ENCODE measurements at regions not wholly inside any gene's neighbourhood (a gene's known extent, or its start where the extent isn't known, plus 50 kb on each side); places are given as distances from the start of the nearest gene placed in this dataset.
"Not testable (repeated sequence)": the region's sequence is repeated elsewhere in the genome, so short reads cannot be mapped to it uniquely, and the experiment has no call there.

DNA sequence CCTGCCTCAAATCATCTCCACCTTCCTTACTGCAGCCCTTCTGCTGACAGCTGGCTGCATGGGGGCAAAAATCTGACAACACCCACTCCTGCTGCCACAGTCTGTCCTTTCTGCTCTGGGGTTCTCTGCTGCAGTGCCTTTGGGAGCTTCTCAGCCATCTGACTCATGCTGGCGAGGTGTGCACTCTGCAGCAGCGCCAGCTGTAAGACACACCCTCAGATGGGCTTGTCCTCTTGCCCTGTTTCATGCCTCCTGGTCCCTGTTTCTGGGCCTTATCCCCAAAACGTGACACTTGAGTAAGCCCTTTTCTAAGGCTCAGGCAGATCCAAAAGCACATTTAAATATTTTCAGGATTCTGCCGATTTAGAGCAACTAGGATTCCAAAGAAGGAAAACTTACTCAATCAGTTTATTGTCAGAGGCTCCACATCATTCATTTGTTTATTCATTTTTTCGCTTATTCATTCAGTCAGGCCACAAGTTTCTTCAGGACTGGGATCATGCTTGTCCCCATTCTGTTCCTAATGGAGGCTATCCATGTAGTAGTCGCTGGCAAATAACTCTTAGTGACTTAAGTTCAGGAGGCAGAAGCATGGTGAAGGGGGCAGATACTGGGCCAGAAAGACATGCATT, 60.2 kb downstream of the SMIM38 start:
- no peak overlapping the region for H3K27ac Mint-ChIP-seq
- ATAC-seq (no peak), DNase-seq (no peak)
- H3K36me3 Mint-ChIP-seq (ENCODE audit: low read depth) = no peaks in the 10 kb centered on the region
- H3K4me3 Mint-ChIP-seq = no peak overlapping the region
- H3K9me3 Mint-ChIP-seq = no peaks in the 10 kb centered on the region
- peaks cover 16% of the 10 kb centered on the region for H3K27me3 Mint-ChIP-seq
- H3K4me1 Mint-ChIP-seq = peaks cover 15% of the 10 kb centered on the region

DNA sequence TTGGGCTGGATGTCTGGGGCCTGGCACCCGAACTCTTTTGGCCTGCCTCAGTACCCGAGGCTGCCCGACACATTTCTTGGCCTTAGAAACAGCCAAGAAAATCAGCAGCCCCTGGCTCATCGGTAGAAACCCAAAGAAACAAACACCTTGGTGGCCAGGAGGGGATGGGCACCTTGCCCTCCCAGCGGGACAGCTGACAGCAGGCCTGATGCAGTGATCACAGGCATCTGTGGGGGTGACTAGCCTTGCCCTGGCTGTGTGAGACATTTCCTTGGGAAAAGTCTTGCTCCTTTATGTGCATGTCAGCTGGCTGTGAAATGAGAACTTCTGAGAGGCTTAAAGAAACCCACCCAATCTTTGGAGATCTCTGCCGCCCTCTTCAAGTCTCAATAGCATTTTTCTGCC, 60.9 kb downstream of the SMIM38 start:
- peaks cover 13% of the 10 kb centered on the region for H3K27me3 Mint-ChIP-seq

DNA sequence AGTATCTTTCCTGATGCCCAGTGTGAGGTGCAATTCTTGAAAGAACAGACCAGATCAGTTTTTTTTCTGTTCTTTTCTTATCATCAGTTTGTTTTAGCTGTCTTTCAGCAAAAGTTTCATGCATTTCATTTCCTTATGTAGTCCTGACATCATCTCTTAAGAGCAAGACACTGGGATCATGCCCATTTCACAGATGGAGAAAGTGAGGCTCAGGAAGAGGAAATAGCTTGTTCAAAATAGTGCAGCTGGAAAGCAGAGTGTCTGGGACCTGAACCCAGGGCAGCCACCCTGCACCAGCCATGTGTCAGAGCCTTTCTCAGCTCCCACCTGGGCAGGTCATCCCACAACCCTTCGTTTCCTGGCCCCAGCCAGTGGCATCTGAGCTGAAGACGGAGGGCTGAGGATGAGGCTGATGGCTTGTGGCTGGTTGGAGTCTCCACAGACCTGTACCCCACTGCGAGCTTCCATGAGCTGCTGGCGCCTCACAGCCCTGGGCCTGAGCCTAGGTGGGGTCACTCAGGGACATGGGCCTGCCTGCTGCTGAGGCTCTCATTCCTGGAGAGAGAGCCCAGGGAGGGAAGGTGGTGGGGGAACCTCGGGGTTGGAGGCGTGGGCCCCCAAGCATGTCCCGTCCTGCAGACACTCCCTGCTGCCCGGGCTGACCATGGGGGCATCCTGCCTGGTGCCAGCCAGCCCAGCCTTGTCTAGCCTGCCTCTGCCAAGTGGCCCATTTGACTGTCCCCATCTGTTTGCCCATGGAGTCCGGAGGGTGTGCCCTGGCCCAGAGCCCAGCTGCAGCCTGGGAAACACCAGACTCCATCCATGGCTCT, 61.8 kb downstream of the SMIM38 start:
- no peaks in the 10 kb centered on the region for H3K9me3 Mint-ChIP-seq
- ATAC-seq (no peak), DNase-seq (no peak)
- no peak overlapping the region for H3K27ac Mint-ChIP-seq
- H3K4me3 Mint-ChIP-seq = no peak overlapping the region
- H3K27me3 Mint-ChIP-seq = peaks cover 9% of the 10 kb centered on the region
- no peaks in the 10 kb centered on the region for H3K36me3 Mint-ChIP-seq (ENCODE audit: low read depth)
- H3K4me1 Mint-ChIP-seq = peaks cover 14% of the 10 kb centered on the region

More for the DNA sequence above, 60.9 kb downstream of the SMIM38 start:
- no peak for ATAC-seq
- Mint-ChIP-seq H3K4me1 (peaks cover 15% of the 10 kb centered on the region), H3K27ac (no peak overlapping the region), H3K36me3 (ENCODE audit: low read depth) (no peaks in the 10 kb centered on the region), H3K9me3 (no peaks in the 10 kb centered on the region), H3K4me3 (no peak overlapping the region)
- DNase-seq = no peak

DNA sequence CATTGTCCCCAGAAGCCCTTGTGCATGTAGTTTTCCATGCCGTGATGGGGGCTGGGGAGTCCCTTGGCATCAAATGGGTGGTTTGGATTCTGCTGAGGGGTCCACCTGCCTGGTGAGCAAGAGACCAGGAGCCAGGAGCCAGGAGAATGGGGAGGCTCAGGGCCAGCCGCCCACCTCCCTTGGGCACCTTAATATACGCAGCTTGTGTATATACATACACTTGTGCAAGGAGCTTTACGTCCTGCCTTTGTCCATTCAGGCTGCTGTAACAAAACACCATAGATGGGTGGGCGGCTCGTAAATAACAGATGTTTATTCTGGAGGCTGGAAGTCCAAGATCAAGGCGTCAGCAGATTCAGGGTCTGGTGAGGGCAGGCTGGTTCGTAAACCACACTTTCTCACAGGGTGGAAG, 62.5 kb downstream of the SMIM38 start:
- H3K36me3 Mint-ChIP-seq (ENCODE audit: low read depth) = no peaks in the 10 kb centered on the region
- no peak for DNase-seq
- peaks cover 8% of the 10 kb centered on the region for H3K4me1 Mint-ChIP-seq
- peaks cover 6% of the 10 kb centered on the region for H3K27me3 Mint-ChIP-seq
- H3K27ac Mint-ChIP-seq = no peak overlapping the region
- no peak for ATAC-seq
- no peaks in the 10 kb centered on the region for H3K9me3 Mint-ChIP-seq
- no peak overlapping the region for H3K4me3 Mint-ChIP-seq

DNA sequence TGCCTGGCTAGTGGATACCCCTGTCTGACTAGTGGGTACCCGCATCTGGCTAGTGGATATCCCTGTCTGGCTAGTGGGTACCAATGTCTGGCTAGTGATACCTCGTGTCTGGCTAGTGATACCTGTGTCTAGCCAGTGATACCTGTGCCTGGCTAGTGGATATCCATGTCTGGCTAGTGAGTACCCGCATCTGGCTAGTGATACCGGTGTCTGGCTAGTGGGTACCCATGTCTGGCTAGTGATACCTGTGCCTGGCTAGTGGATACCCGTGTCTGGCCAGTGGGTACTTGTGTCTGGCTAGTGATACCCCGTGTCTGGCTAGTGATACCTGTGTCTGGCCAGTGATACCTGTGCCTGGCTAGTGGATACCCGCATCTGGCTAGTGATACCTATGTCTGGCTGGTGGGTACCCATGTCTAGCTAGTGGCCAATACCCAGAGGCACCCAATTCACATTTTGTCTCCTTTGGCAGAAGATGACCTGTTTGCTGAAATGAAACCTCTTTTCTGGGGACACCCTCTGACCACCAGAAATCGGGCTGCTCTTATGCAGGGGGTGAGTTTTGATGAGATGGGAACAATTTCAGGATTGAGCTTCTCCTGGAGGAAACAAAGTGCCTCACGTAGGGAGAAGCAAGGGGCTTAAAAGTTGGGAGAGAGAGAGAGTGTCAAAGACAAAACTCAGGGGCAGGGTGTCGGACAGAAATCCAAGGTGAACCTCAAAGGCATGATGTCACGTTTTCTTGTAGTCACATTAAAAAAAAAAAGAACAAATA, 63.4 kb downstream of the SMIM38 start:
- Mint-ChIP-seq H3K9me3 (no peaks in the 10 kb centered on the region), H3K36me3 (ENCODE audit: low read depth) (no peaks in the 10 kb centered on the region), H3K27me3 (peaks cover 6% of the 10 kb centered on the region), H3K4me1 (peaks cover 3% of the 10 kb centered on the region), H3K4me3 (no peak overlapping the region), H3K27ac (no peak overlapping the region)
- DNase-seq = no peak
- ATAC-seq = no peak

DNA sequence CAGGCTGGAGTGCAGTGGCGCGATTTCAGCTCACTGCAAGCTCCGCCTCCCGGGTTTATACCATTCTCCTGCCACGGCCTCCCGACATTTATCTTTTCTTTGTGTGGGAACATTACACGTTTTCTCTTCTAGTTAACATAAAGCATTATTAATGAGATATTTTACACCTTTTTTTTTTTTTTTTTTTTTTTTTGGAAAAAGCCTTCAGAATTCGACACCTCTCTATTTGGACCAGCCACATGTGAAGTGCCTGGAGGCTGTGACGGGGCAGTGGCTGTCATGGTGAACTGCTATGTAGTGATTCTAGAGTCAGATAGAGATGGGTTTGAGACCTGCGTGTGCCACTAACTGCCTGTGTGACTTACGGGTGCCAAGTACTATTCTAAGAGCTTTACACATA, 64.3 kb downstream of the SMIM38 start:
- Mint-ChIP-seq H3K4me3 (no peak overlapping the region), H3K27ac (no peak overlapping the region), H3K27me3 (peaks cover 8% of the 10 kb centered on the region), H3K36me3 (ENCODE audit: low read depth) (no peaks in the 10 kb centered on the region), H3K4me1 (no peaks in the 10 kb centered on the region), H3K9me3 (no peaks in the 10 kb centered on the region)
- no peak for DNase-seq
- ATAC-seq = no peak

DNA sequence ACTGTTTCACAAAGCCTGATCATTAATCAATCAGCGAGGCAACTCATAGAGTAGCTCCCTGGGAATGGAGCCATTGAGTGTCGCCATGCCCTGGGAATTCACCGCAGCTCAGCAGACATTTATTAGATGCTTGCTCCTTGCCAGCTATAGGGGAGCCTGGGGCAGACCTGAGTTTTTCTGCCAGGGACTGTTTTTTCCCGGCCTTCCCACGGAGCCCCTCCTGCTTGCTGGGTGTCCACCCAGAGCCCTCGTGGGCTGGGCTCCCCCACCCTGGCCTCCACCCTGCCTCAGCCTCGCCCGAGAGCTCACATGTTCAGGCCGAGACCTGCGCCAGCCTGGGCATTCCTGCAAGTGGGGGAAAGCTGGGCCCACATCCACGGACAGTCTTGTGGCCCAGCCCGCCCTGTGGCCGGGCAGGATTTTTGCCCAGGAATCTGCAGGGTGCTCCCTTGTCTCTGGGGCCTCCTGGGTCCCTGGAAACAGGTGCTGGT, 64.9 kb downstream of the SMIM38 start:
- Mint-ChIP-seq H3K9me3 (no peaks in the 10 kb centered on the region), H3K4me3 (no peak overlapping the region), H3K4me1 (no peaks in the 10 kb centered on the region), H3K27me3 (peaks cover 11% of the 10 kb centered on the region), H3K27ac (no peak overlapping the region), H3K36me3 (ENCODE audit: low read depth) (no peaks in the 10 kb centered on the region)
- ATAC-seq (no peak), DNase-seq (no peak)

DNA sequence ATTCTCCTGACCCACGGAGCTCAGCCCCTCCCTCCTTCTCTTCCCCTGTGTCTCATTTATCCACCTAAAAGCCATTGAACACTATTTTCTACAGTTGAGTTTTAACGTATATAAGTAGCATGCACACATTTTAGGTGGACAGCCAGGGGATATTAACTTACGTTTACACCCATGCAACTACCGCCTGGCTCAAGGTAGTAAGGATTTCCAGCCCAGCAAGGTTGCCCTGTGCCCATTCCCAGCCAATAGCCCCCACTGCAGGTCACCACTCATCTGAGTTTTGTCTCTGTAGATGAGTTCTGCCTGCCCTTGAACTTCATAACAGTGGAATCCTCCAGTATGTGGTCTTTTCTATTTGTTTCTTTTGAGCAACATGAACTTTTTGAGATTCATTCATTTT, 65.4 kb downstream of the SMIM38 start:
- peaks cover 15% of the 10 kb centered on the region for H3K27me3 Mint-ChIP-seq

DNA sequence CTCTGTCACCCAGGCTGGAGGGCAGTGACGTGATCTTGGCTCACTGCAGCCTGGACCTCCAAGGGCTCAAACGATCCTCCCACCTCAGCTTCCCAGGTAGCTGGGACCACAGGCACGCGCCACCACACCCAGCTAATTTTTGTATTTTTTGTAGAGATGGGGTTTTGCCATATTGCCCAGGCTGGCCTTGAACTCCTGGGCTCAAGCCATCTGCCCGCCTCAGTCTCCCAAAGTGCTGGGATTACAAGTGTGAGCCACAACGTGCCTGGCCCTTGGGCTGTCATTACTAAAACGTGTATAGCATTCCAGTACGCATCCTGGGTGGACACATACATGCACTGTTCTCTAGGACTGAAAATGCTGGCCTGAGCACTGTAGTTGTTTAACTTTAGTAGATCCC, 65.9 kb downstream of the SMIM38 start:
- H3K36me3 Mint-ChIP-seq (ENCODE audit: low read depth); H3K9me3 Mint-ChIP-seq; DNase-seq; H3K4me1 Mint-ChIP-seq; H3K4me3 Mint-ChIP-seq; ATAC-seq; H3K27ac Mint-ChIP-seq: not testable (repeated sequence)
- H3K27me3 Mint-ChIP-seq = peaks cover 21% of the 10 kb centered on the region

More for the DNA sequence above, 65.4 kb downstream of the SMIM38 start:
- Mint-ChIP-seq H3K4me1 (no peaks in the 10 kb centered on the region), H3K27ac (no peak overlapping the region), H3K4me3 (no peak overlapping the region), H3K36me3 (ENCODE audit: low read depth) (no peaks in the 10 kb centered on the region), H3K9me3 (peaks cover 2% of the 10 kb centered on the region)
- DNase-seq (no peak), ATAC-seq (no peak)

DNA sequence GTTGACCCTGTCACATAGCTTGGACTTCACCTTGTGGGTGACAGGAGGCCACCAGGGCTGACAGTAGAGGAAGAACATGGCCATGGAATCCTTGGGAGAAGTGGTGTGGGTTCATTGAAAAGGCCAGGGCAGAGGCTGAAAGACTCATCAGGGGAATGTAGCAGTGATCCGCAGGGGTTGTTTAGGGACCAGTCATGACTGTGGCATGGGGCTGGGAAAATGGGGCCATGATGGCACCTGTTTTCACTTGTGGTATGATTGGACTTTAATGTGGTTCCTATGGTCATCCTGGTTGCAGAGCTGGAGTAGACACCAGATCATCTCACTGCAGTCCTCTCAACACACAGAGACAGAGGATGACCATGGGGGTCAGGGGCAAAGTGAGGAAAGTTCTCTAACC, 66.7 kb upstream of the MYEOV start:
- Mint-ChIP-seq H3K4me1 (no peaks in the 10 kb centered on the region), H3K4me3 (no peak overlapping the region), H3K36me3 (ENCODE audit: low read depth) (no peaks in the 10 kb centered on the region), H3K27ac (no peak overlapping the region), H3K27me3 (peaks cover 40% of the 10 kb centered on the region), H3K9me3 (peaks cover 12% of the 10 kb centered on the region)
- DNase-seq (no peak), ATAC-seq (no peak)

DNA sequence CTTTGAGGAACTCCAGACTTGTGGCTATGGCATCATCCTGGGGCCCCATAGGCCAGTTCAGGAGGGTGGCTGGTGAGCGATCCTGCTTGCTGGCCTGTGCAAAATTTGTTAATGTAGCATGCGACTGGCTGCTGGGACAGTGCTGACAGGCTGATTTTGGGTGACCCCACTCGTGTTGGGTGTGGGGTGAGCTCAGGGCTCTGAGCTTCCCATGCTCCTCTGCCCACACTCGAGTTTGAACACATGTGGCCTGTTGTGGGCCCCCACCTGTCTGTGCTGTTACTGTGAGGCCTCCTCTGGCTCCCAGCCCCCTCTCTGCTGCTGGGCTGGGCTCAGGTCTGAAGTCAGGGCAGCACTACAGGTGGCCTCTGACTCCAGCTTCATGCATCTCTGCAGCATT, 64.4 kb upstream of the MYEOV start:
- H3K4me1 Mint-ChIP-seq = no peaks in the 10 kb centered on the region

DNA sequence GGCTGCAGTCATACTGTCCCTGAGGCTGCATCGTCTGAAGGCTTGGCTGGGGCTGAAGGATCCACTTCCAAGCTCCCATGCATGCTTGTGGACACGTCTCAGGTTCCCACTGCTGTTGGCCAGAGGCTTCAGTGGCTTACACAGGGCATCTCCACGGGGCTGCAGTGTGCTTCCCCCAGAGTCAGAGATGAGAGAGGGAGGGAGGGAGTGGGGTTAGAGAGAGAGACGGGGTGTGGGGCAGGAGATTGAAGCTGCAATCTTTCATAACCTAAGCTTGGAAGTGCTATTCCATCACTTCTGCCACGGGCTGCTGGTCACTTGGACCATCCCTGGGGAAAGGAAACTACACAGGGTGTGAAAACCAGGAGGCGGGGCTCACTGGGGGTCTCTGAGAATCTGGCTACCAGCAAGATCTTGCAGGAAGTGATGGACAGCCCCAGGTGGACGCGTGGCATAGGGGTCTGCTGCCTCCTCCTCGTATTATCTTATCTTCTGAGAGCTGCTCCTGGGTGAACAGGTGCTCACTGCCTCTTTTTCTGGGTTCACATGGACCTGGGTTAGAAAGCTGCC, 63.0 kb upstream of the MYEOV start:
- no peak overlapping the region for H3K27ac Mint-ChIP-seq
- no peak overlapping the region for H3K4me3 Mint-ChIP-seq
- ATAC-seq (no peak), DNase-seq (no peak)
- H3K36me3 Mint-ChIP-seq (ENCODE audit: low read depth) = no peaks in the 10 kb centered on the region
- H3K9me3 Mint-ChIP-seq = peaks cover 12% of the 10 kb centered on the region
- peaks cover 45% of the 10 kb centered on the region for H3K27me3 Mint-ChIP-seq
- H3K4me1 Mint-ChIP-seq = no peaks in the 10 kb centered on the region

More for the DNA sequence above, 64.4 kb upstream of the MYEOV start:
- H3K4me3 Mint-ChIP-seq = no peak overlapping the region
- H3K27ac Mint-ChIP-seq = no peak overlapping the region
- DNase-seq = no peak
- no peaks in the 10 kb centered on the region for H3K36me3 Mint-ChIP-seq (ENCODE audit: low read depth)
- H3K9me3 Mint-ChIP-seq = peaks cover 12% of the 10 kb centered on the region
- no peak for ATAC-seq
- H3K27me3 Mint-ChIP-seq = peaks cover 49% of the 10 kb centered on the region

DNA sequence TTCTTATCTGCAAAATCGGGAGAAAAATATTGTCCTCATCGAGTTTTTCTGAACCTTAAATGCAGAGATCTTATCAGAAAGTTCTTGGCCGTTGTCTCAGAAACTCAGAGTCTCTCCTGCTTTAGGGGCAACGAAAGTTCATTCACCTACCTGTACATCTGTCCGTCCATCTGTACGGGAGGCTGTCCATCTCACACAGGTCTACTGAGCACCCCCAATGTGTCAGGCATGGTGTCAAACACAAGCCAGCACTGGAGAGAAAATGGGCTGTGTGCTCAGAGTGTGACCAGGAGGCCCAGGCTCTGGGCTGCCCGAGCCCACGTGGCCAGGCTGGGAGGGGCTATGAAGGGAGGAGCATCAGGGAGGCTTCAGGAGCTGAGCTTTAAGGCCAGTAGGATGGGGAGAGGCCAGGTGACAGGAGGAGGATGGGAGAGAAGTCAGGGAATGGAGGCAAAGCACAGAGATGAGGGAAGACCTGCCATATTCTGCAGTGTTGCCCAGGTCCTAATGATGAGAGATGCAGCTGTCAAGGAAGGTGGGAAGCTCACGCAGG, 62.4 kb upstream of the MYEOV start:
- no peak for DNase-seq
- no peak overlapping the region for H3K4me3 Mint-ChIP-seq
- H3K36me3 Mint-ChIP-seq (ENCODE audit: low read depth) = no peaks in the 10 kb centered on the region
- no peak overlapping the region for H3K27ac Mint-ChIP-seq
- H3K27me3 Mint-ChIP-seq = peaks cover 42% of the 10 kb centered on the region
- no peak for ATAC-seq
- peaks cover 6% of the 10 kb centered on the region for H3K9me3 Mint-ChIP-seq
- no peaks in the 10 kb centered on the region for H3K4me1 Mint-ChIP-seq

Measured in activated naive CD8-positive, alpha-beta T cell treated with anti-CD3 and anti-CD28 coated beads, Interleukin-2, amount 50 U/mL, for 24 hours (primary cell).